ENCODE measurements at regions not wholly inside any gene's neighbourhood (a gene's known extent, or its start where the extent isn't known, plus 50 kb on each side); places are given as distances from the start of the nearest gene placed in this dataset.

DNA sequence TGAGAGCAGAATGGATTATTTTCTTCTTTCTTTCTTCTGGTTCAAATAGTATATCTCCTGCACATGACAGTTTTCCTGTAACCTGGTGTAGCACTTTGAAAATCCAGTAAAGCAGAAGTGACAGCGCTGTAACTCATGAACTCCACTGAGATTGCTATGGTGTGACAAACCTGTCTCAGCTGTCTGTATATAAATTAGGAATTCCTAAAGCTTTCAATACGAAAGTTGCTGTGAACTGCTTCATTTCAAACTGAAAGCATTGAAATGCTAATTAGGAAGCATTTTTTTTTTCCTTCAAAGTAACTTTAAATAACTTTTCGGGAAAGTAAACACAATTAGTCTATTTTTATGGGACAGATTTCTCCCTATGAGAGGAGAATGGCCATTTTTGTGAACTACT, 646.9 kb upstream of the ZP4 start:
- Histone ChIP-seq H2BK5ac (ENCODE audit: insufficient read length, low read length) (no peak overlapping the region), H3K18ac (ENCODE audit: insufficient read length, low read depth, low read length) (no peak overlapping the region), H2BK20ac (ENCODE audit: low read depth, low read length, poor library complexity, severe bottlenecking) (no peak overlapping the region), H3K4me2 (ENCODE audit: insufficient read depth, insufficient read length, low read length) (no peak overlapping the region), H3K9ac (ENCODE audit: extremely low read depth, insufficient read length, low read length) (no peak overlapping the region), H3K56ac (ENCODE audit: insufficient read length, low read depth, low read length) (no peak overlapping the region), H2AFZ (ENCODE audit: low read length) (no peak overlapping the region), H4K20me1 (ENCODE audit: control insufficient read depth, insufficient read depth, insufficient read length) (no peaks in the 10 kb centered on the region), H3K23ac (ENCODE audit: insufficient read length, low read depth, low read length) (no peak overlapping the region), H3T11ph (ENCODE audit: low read length) (no peak overlapping the region), H2BK15ac (ENCODE audit: low read depth, low read length) (no peak overlapping the region), H3K79me2 (ENCODE audit: insufficient read depth, low read length) (no peaks in the 10 kb centered on the region), H3K79me1 (ENCODE audit: insufficient read depth, low read depth, low read length, poor library complexity, severe bottlenecking) (no peaks in the 10 kb centered on the region), H2AK5ac (ENCODE audit: insufficient read length, low read length) (no peak overlapping the region), H4K8ac (replicated peaks; ENCODE audit: insufficient read length, low read depth, low read length) (no peak overlapping the region), H3K4ac (ENCODE audit: low read depth, low read length) (no peak overlapping the region), H3K4me1 (ENCODE audit: insufficient read depth, low read length) (no peaks in the 10 kb centered on the region; the same call in 1 of the 2 replicates), H2BK120ac (ENCODE audit: low read depth, low read length, poor library complexity, severe bottlenecking) (no peak overlapping the region), H3K27ac (ENCODE audit: insufficient read length, low read depth, low read length) (no peak overlapping the region), H3K23me2 (ENCODE audit: insufficient read length, low read depth, low read length, poor library complexity, severe bottlenecking) (no peaks in the 10 kb centered on the region), H4K5ac (ENCODE audit: insufficient read length, low read depth, low read length) (no peak overlapping the region), H3K27me3 (ENCODE audit: insufficient read depth, low read length) (no peaks in the 10 kb centered on the region), H3K14ac (ENCODE audit: insufficient read depth, low read length) (no peak overlapping the region), H4K91ac (ENCODE audit: insufficient read length, low read depth, low read length) (no peak overlapping the region), H3K9me3 (ENCODE audit: control insufficient read depth, low read depth, low read length) (no peaks in the 10 kb centered on the region), H2BK12ac (ENCODE audit: insufficient read length, low read depth, low read length) (no peak overlapping the region)
- TF ChIP-seq, protein P1, sequence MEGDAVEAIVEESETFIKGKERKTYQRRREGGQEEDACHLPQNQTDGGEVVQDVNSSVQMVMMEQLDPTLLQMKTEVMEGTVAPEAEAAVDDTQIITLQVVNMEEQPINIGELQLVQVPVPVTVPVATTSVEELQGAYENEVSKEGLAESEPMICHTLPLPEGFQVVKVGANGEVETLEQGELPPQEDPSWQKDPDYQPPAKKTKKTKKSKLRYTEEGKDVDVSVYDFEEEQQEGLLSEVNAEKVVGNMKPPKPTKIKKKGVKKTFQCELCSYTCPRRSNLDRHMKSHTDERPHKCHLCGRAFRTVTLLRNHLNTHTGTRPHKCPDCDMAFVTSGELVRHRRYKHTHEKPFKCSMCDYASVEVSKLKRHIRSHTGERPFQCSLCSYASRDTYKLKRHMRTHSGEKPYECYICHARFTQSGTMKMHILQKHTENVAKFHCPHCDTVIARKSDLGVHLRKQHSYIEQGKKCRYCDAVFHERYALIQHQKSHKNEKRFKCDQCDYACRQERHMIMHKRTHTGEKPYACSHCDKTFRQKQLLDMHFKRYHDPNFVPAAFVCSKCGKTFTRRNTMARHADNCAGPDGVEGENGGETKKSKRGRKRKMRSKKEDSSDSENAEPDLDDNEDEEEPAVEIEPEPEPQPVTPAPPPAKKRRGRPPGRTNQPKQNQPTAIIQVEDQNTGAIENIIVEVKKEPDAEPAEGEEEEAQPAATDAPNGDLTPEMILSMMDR (conservative IDR thresholded peaks at IDR 0.05): no peak
- no CpG with 5 or more reads among the region's 3 CpGs for WGBS (ENCODE audit: extremely low coverage, insufficient read length, low lambda C conversion rate)
- Mint-ChIP-seq H3K36me3 (ENCODE audit: insufficient read depth in 1 of 3, low read depth in 3 of 3) (no peaks in the 10 kb centered on the region), H3K4me3 (no peak overlapping the region), H3K9me3 (no peaks in the 10 kb centered on the region), H3K4me1 (peaks cover 3 to 5% of the 10 kb centered on the region in 2 experiments; a peak in 2 of 4 replicates), H3K27me3 (ENCODE audit: low read depth) (no peaks in the 10 kb centered on the region), H3K27ac (no peak overlapping the region)
- DNase-seq: no peak
